ENCODE measurements at regions not wholly inside any gene's neighbourhood (a gene's known extent, or its start where the extent isn't known, plus 50 kb on each side); places are given as distances from the start of the nearest gene placed in this dataset.

GRCh38 chr10:31153161-31153560 is 121.5 kb upstream of the ZNF438 start:
- TF ChIP-seq CTCF (IDR thresholded peaks at IDR 0.05; ENCODE audit: extremely low read depth, missing control alignments): no peak
- DNase-seq (ENCODE audit: low spot score): no peak

GRCh38 chr10:31153692-31154091 is 122.0 kb upstream of the ZNF438 start:
- no peak for TF ChIP-seq CTCF (IDR thresholded peaks at IDR 0.05; ENCODE audit: extremely low read depth, missing control alignments)
- DNase-seq (ENCODE audit: low spot score): no peak

- DNase-seq (ENCODE audit: low spot score): no peak
- no peak for TF ChIP-seq CTCF (IDR thresholded peaks at IDR 0.05; ENCODE audit: extremely low read depth, missing control alignments)
Observed at GRCh38 chr10:31154996-31155395, 123.3 kb upstream of the ZNF438 start.

GRCh38 chr10:31157123-31158010 is 125.7 kb upstream of the ZNF438 start:
- DNase-seq (ENCODE audit: low spot score): no peak
- no peak for TF ChIP-seq CTCF (IDR thresholded peaks at IDR 0.05; ENCODE audit: extremely low read depth, missing control alignments)

- TF ChIP-seq CTCF (IDR thresholded peaks at IDR 0.05; ENCODE audit: extremely low read depth, missing control alignments): no peak
- DNase-seq (ENCODE audit: low spot score): no peak
Observed at GRCh38 chr10:31158011-31158658, 126.5 kb upstream of the ZNF438 start.

- TF ChIP-seq CTCF (IDR thresholded peaks at IDR 0.05; ENCODE audit: extremely low read depth, missing control alignments): no peak
- no peak for DNase-seq (ENCODE audit: low spot score)
Observed at GRCh38 chr10:31166606-31167005, 134.9 kb upstream of the ZNF438 start.

- TF ChIP-seq CTCF (IDR thresholded peaks at IDR 0.05; ENCODE audit: extremely low read depth, missing control alignments): no peak
- DNase-seq (ENCODE audit: low spot score): no peak
Observed at GRCh38 chr10:31170636-31171035, 139.0 kb upstream of the ZNF438 start.

Measured in GM20000 (cell line).